HCT116 (cell line): ENCODE measurements at regions not wholly inside any gene's neighbourhood (a gene's known extent, or its start where the extent isn't known, plus 50 kb on each side); places are given as distances from the start of the nearest gene placed in this dataset.

Experiments used
- ATAC-seq: fragments of 200-7000 bp; cut with Tn5 transposase; 2 replicates; pipeline ENCODE4 v1.9.1; 2020; ENCODE audit warnings: mild to moderate bottlenecking, moderate library complexity
- BruUV-seq: library from RNA; stranded (reverse); fragments of 400-500 nt; replicated peaks from 2 replicates; lab custom pipeline; 2021; lab: Mats Ljungman, UMichigan
- CTCF ChIA-PET: fragments of 300-600 bp; sonication (Branson Sonifier 250); formaldehyde crosslinking; loops from one replicate; lab custom pipeline; 2021; ENCODE audit warnings: antibody characterized with exemption; lab: Charles Lee
- POLR2A ChIA-PET: fragments of 300-600, 350-600 bp; sonication (Branson Sonifier 250); formaldehyde crosslinking; loops from one replicate; lab custom pipeline; 2021; ENCODE audit warnings: antibody characterized with exemption; lab: Charles Lee
- RAD21 ChIA-PET, 2 experiments: fragments of 300-600 bp; sonication (Branson Sonifier 250); formaldehyde crosslinking; loops; one replicate each; lab custom pipeline; 2023; ENCODE audit warnings: low total read pairs in 2 of 2; ENCODE audit not compliant: uncharacterized antibody in 2 of 2, unreplicated experiment in 2 of 2, low non-redundant PET in 1 of 2; lab: Charles Lee
- DNase-seq: peaks from one replicate; pipeline ENCODE4 v3.0.0-alpha.2; 2010; ENCODE audit warnings: low read depth, low spot score
- H2AFZ ChIP-seq: fragments of 200-600 bp; shearing (Covaris generic), sonication (generic); 2 replicates; pipeline ENCODE4 v1.6.1; 2017; ENCODE audit warnings: low read depth, mixed run types, mixed read lengths, antibody characterized with exemption, low read length; ENCODE audit not compliant: poor library complexity, severe bottlenecking
- H3K27ac ChIP-seq: 2 replicates; pipeline ENCODE4 v1.5.1; 2012; ENCODE audit warnings: low read depth, low read length
- H3K27me3 ChIP-seq: fragments of 200-600 bp; sonication (generic); 2 replicates; pipeline ENCODE4 v1.6.1; 2016; ENCODE audit warnings: mixed run types, low read length, mixed read lengths; ENCODE audit not compliant: insufficient read depth
- H3K36me3 ChIP-seq, 2 experiments: fragments of 200-500 bp in 1 of 2; fragments of 200-600 bp in 1 of 2; sonication (Bioruptor generic) in 1 of 2; sonication (generic) in 1 of 2; 2 replicates each; pipeline versions ENCODE4 v1.5.1 to v1.6.1; 2014 to 2016; ENCODE audit warnings: low read length in 2 of 2, inconsistent platforms in 1 of 2, mixed read lengths in 1 of 2, mixed run types in 1 of 2; ENCODE audit not compliant: insufficient read depth in 2 of 2, control insufficient read depth in 1 of 2
- H3K4me1 ChIP-seq, 2 experiments: fragments of 200-600 bp in 1 of 2; sonication (generic) in 1 of 2; 2 replicates each; pipeline versions ENCODE4 v1.5.1 to v1.6.1; 2012 to 2017; ENCODE audit warnings: low read length in 2 of 2, inconsistent platforms in 1 of 2, mild to moderate bottlenecking in 1 of 2, mixed read lengths in 1 of 2, mixed run types in 1 of 2, moderate library complexity in 1 of 2; ENCODE audit not compliant: insufficient read depth in 2 of 2, control insufficient read depth in 1 of 2
- H3K4me2 ChIP-seq: fragments of 200-600 bp; sonication (generic); 2 replicates; pipeline ENCODE4 v1.6.1; 2017; ENCODE audit warnings: mixed run types, low read length, mixed read lengths
- H3K4me3 ChIP-seq, 2 experiments: fragments of 200-600 bp in 1 of 2; sonication (generic) in 1 of 2; replicated peaks in 1 of 2; 2 replicates each; pipeline ENCODE4 v1.5.1; 2011 to 2016; ENCODE audit warnings: low read length in 2 of 2, control low read depth in 1 of 2, low read depth in 1 of 2, mild to moderate bottlenecking in 1 of 2, mixed read lengths in 1 of 2, mixed run types in 1 of 2
- H3K79me2 ChIP-seq: fragments of 200-600 bp; sonication (generic); 2 replicates; pipeline ENCODE4 v1.6.1; 2017; ENCODE audit warnings: mild to moderate bottlenecking, mixed run types, low read length, moderate library complexity, mixed read lengths; ENCODE audit not compliant: insufficient read depth
- H3K9ac ChIP-seq: fragments of 200-600 bp; sonication (generic); 2 replicates; pipeline ENCODE4 v1.6.1; 2016; ENCODE audit warnings: low read length, mixed read lengths
- H3K9me2 ChIP-seq: fragments of 200-600 bp; sonication (generic), shearing (Covaris generic); 2 replicates; pipeline ENCODE4 v1.6.1; 2017; ENCODE audit warnings: mixed run types, mild to moderate bottlenecking, moderate library complexity; ENCODE audit not compliant: insufficient read depth
- H3K9me3 ChIP-seq, 2 experiments: fragments of 200-500 bp in 1 of 2; fragments of 200-600 bp in 1 of 2; sonication (Bioruptor generic) in 1 of 2; sonication (generic) in 1 of 2; 2 replicates each; pipeline ENCODE4 v1.6.1; 2014 to 2017; ENCODE audit warnings: low read length in 2 of 2, mixed read lengths in 2 of 2, inconsistent platforms in 1 of 2, low read depth in 1 of 2, mild to moderate bottlenecking in 1 of 2, mixed run types in 1 of 2, moderate library complexity in 1 of 2; ENCODE audit not compliant: control insufficient read depth in 1 of 2, insufficient read depth in 1 of 2
- H4K20me1 ChIP-seq: fragments of 200-600 bp; sonication (generic), shearing (Covaris generic); 2 replicates; pipeline ENCODE4 v1.6.1; 2017; ENCODE audit warnings: mixed run types, mild to moderate bottlenecking, moderate library complexity; ENCODE audit not compliant: insufficient read depth
- ATF3 ChIP-seq: IDR thresholded peaks from 2 replicates; pipeline ENCODE4 v1.6.1; 2012
- CBX3 ChIP-seq: IDR thresholded peaks from 2 replicates; pipeline ENCODE4 v1.6.1; 2012; ENCODE audit warnings: low read depth
- CEBPB ChIP-seq: IDR thresholded peaks from 2 replicates; pipeline ENCODE4 v1.6.1; 2012; ENCODE audit warnings: low read depth
- EZH2 ChIP-seq: fragments of 200-600 bp; sonication (generic); IDR thresholded peaks from 2 replicates; pipeline ENCODE4 v1.6.1; 2017; ENCODE audit warnings: antibody characterized with exemption, mixed run types
- FOSL1 ChIP-seq: IDR thresholded peaks from 2 replicates; pipeline ENCODE4 v1.6.1; 2012; ENCODE audit warnings: low read depth
- JUND ChIP-seq: IDR thresholded peaks from 2 replicates; pipeline ENCODE4 v1.6.1; 2012
- POLR2A ChIP-seq: IDR thresholded peaks from 2 replicates; pipeline ENCODE4 v1.7.0; 2011; ENCODE audit warnings: borderline replicate concordance; ENCODE audit not compliant: insufficient read depth, insufficient read length; ENCODE audit errors: extremely low read depth
- POLR2AphosphoS5 ChIP-seq: IDR thresholded peaks from 2 replicates; pipeline ENCODE4 v1.6.1; 2011; ENCODE audit warnings: mild to moderate bottlenecking, low read depth, low read length, moderate library complexity
- RAD21 ChIP-seq: IDR thresholded peaks from 2 replicates; pipeline ENCODE4 v1.6.1; 2012; ENCODE audit warnings: low read depth, mild to moderate bottlenecking
- SIN3A ChIP-seq: IDR thresholded peaks from 2 replicates; pipeline ENCODE4 v1.6.1; 2012; ENCODE audit warnings: low read depth
- TCF7L2 ChIP-seq: IDR thresholded peaks from 2 replicates; pipeline ENCODE4 v1.7.0; 2011; ENCODE audit warnings: borderline replicate concordance, inconsistent platforms; ENCODE audit not compliant: insufficient read depth, insufficient read length; ENCODE audit errors: extremely low read depth
- YY1 ChIP-seq: IDR thresholded peaks from 2 replicates; pipeline ENCODE4 v1.6.1; 2011; ENCODE audit warnings: low read length, low read depth, moderate library complexity, mild to moderate bottlenecking; ENCODE audit not compliant: insufficient replicate concordance; ENCODE audit errors: extremely low read depth
- ZFX ChIP-seq: fragments of 450-650 bp; IDR thresholded peaks from 2 replicates; pipeline ENCODE4 v1.6.1; 2017
- ZNF274 ChIP-seq: fragments of 200-500 bp; sonication (Bioruptor generic); IDR thresholded peaks from 2 replicates; pipeline ENCODE4 v1.6.1; 2014; ENCODE audit warnings: mild to moderate bottlenecking, low read depth, low read length, inconsistent platforms
- intact Hi-C: fragments of 100-400 bp; cut with micrococcal nuclease; formaldehyde crosslinking; loops from 2 replicates; pipeline ENCODE4 v1.10.0; 2022
- TF ChIP-seq, protein P1 (sequence below): IDR thresholded peaks from 2 replicates; pipeline ENCODE4 v1.6.1; 2011; ENCODE audit warnings: mild to moderate bottlenecking, low read length, moderate library complexity; ENCODE audit not compliant: insufficient replicate concordance; ENCODE audit errors: extremely low read depth

GRCh38 chr5:91794856-91795548, 411.9 kb upstream of the ARRDC3 start:
- no peaks in the 10 kb centered on the region for H3K9me2 ChIP-seq
- no peaks in the 10 kb centered on the region for H4K20me1 ChIP-seq
- intact Hi-C loops = no loop called here
- CTCF ChIA-PET = no interaction called here
- no peaks in the 10 kb centered on the region for H3K36me3 ChIP-seq
- no peaks in the 10 kb centered on the region for H3K9me3 ChIP-seq
- peak overlapping the region; percentile 15 for H2AFZ ChIP-seq
- RAD21 ChIA-PET = no interaction called here
- H3K27me3 ChIP-seq = no peaks in the 10 kb centered on the region
- H3K27ac ChIP-seq = no peak overlapping the region
- no TSS peak for BruUV-seq
- TF ChIP-seq JUND = no peak
- H3K9ac ChIP-seq = no peak overlapping the region
- POLR2A ChIA-PET = no interaction called here
- no peak for ATAC-seq
- no peak overlapping the region for H3K4me3 ChIP-seq
- H3K4me1 ChIP-seq = no peaks in the 10 kb centered on the region
- no peak overlapping the region for H3K4me2 ChIP-seq
- DNase-seq = no peak
- no peaks in the 10 kb centered on the region for H3K79me2 ChIP-seq

GRCh38 chr5:91794455-91794854, 411.3 kb upstream of the ARRDC3 start:
- DNase-seq (no peak), ATAC-seq (no peak)
- no TSS peak for BruUV-seq
- Histone ChIP-seq H3K4me1 (no peaks in the 10 kb centered on the region), H2AFZ (no peak overlapping the region), H3K27me3 (no peaks in the 10 kb centered on the region), H3K79me2 (no peaks in the 10 kb centered on the region), H3K4me3 (no peak overlapping the region), H3K9ac (no peak overlapping the region), H3K27ac (no peak overlapping the region), H3K9me3 (no peaks in the 10 kb centered on the region), H3K36me3 (no peaks in the 10 kb centered on the region), H3K4me2 (no peak overlapping the region), H4K20me1 (no peaks in the 10 kb centered on the region), H3K9me2 (no peaks in the 10 kb centered on the region)
- intact Hi-C loops = no loop called here
- ChIA-PET POLR2A (no interaction called here), CTCF (no interaction called here), RAD21 (no interaction called here)
- TF ChIP-seq YY1 (no peak), CEBPB (no peak), FOSL1 (no peak), TCF7L2 (no peak), CBX3 (no peak), EZH2 (no peak), POLR2A (no peak), POLR2AphosphoS5 (no peak), ZFX (no peak), ZNF274 (no peak), ATF3 (no peak), RAD21 (no peak), SIN3A (no peak)
- TF ChIP-seq, protein P1, sequence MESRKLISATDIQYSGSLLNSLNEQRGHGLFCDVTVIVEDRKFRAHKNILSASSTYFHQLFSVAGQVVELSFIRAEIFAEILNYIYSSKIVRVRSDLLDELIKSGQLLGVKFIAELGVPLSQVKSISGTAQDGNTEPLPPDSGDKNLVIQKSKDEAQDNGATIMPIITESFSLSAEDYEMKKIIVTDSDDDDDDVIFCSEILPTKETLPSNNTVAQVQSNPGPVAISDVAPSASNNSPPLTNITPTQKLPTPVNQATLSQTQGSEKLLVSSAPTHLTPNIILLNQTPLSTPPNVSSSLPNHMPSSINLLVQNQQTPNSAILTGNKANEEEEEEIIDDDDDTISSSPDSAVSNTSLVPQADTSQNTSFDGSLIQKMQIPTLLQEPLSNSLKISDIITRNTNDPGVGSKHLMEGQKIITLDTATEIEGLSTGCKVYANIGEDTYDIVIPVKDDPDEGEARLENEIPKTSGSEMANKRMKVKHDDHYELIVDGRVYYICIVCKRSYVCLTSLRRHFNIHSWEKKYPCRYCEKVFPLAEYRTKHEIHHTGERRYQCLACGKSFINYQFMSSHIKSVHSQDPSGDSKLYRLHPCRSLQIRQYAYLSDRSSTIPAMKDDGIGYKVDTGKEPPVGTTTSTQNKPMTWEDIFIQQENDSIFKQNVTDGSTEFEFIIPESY = no peak
